CD4-positive, alpha-beta T cell (primary cell): ENCODE measurements at regions not wholly inside any gene's neighbourhood (a gene's known extent, or its start where the extent isn't known, plus 50 kb on each side); places are given as distances from the start of the nearest gene placed in this dataset.

Experiments used
- ATAC-seq: fragments of 200-7000 bp; cut with Tn5 transposase; one replicate; pipeline ENCODE4 v1.10.0; 2022; ENCODE audit warnings: mild to moderate bottlenecking; ENCODE audit not compliant: poor library complexity
- CTCF ChIA-PET: fragments of 350-600 bp; sonication (Branson Sonifier 250); formaldehyde crosslinking; loops from one replicate; lab custom pipeline; 2021; ENCODE audit warnings: antibody characterized with exemption, inconsistent platforms; lab: Charles Lee
- POLR2A ChIA-PET: fragments of 350-600 bp; sonication (Branson Sonifier 250); formaldehyde crosslinking; loops from one replicate; lab custom pipeline; 2021; ENCODE audit warnings: antibody characterized with exemption, inconsistent platforms; lab: Charles Lee
- DNase-seq, 14 experiments: peaks; one replicate each; pipeline ENCODE4 v3.0.0-alpha.2; 2013 to 2020; ENCODE audit warnings: mixed read lengths in 2 of 14
- H3K27ac ChIP-seq, 2 donors: one replicate each; pipeline versions ENCODE4 v1.5.1 to v1.7.0; 2013; ENCODE audit warnings: low read length in 2 of 2, low read depth in 1 of 2, mild to moderate bottlenecking in 1 of 2
- H3K27me3 ChIP-seq, 2 experiments: 1 replicate in 1 of 2; 2 replicates in 1 of 2; pipeline versions ENCODE4 v1.6.1 to v1.7.0; 2013; ENCODE audit warnings: low read length in 2 of 2, control low read depth in 1 of 2, mild to moderate bottlenecking in 1 of 2, moderate library complexity in 1 of 2; ENCODE audit not compliant: insufficient read depth in 2 of 2, control insufficient read depth in 1 of 2
- H3K36me3 ChIP-seq: one replicate; pipeline ENCODE4 v1.6.1; 2013; ENCODE audit warnings: low read length, control low read depth; ENCODE audit not compliant: insufficient read depth
- H3K4me1 ChIP-seq: one replicate; pipeline ENCODE4 v1.6.1; 2013; ENCODE audit warnings: low read length, control low read depth; ENCODE audit not compliant: insufficient read depth
- H3K4me3 ChIP-seq: one replicate; pipeline ENCODE4 v1.5.1; 2013; ENCODE audit warnings: mild to moderate bottlenecking, low read length, moderate library complexity
- H3K9me3 ChIP-seq, 2 experiments: 1 replicate in 1 of 2; 2 replicates in 1 of 2; pipeline versions ENCODE4 v1.6.1 to v1.7.0; 2013; ENCODE audit warnings: low read length in 2 of 2, mild to moderate bottlenecking in 2 of 2, control low read depth in 1 of 2, moderate library complexity in 1 of 2; ENCODE audit not compliant: control insufficient read depth in 1 of 2, insufficient read depth in 1 of 2
- H3K27ac Mint-ChIP-seq: one replicate; pipeline ENCODE4 v1.8.0; 2020; ENCODE audit warnings: mixed read lengths
- H3K27me3 Mint-ChIP-seq: one replicate; pipeline ENCODE4 v1.8.0; 2021; ENCODE audit warnings: mixed read lengths
- H3K36me3 Mint-ChIP-seq: one replicate; pipeline ENCODE4 v1.8.0; 2021; ENCODE audit warnings: low read depth, mixed read lengths
- H3K4me1 Mint-ChIP-seq: one replicate; pipeline ENCODE4 v1.8.0; 2021; ENCODE audit warnings: low read depth, mixed read lengths
- H3K4me3 Mint-ChIP-seq: one replicate; pipeline ENCODE4 v1.8.0; 2020; ENCODE audit warnings: mild to moderate bottlenecking, mixed read lengths
- H3K9me3 Mint-ChIP-seq: one replicate; pipeline ENCODE4 v1.8.0; 2020; ENCODE audit warnings: mixed read lengths
- intact Hi-C, 2 experiments: fragments of 100-400 bp; cut with DNase I in 1 of 2; cut with micrococcal nuclease in 1 of 2; formaldehyde crosslinking; loops; one replicate each; pipeline versions ENCODE4 v1.15.1 to v1.9.0; 2023 to 2025; cut with DNase I, micrococcal nuclease
- TF ChIP-seq, protein P1 (sequence below): fragments of 200-600 bp; IDR thresholded peaks from one replicate; pipeline ENCODE4 v1.8.0; 2022; ENCODE audit warnings: antibody characterized with exemption, mild to moderate bottlenecking

GRCh38 chr13:54175466-54175865 lies 1146.9 kb downstream of the OLFM4 start:
- TF ChIP-seq, protein P1, sequence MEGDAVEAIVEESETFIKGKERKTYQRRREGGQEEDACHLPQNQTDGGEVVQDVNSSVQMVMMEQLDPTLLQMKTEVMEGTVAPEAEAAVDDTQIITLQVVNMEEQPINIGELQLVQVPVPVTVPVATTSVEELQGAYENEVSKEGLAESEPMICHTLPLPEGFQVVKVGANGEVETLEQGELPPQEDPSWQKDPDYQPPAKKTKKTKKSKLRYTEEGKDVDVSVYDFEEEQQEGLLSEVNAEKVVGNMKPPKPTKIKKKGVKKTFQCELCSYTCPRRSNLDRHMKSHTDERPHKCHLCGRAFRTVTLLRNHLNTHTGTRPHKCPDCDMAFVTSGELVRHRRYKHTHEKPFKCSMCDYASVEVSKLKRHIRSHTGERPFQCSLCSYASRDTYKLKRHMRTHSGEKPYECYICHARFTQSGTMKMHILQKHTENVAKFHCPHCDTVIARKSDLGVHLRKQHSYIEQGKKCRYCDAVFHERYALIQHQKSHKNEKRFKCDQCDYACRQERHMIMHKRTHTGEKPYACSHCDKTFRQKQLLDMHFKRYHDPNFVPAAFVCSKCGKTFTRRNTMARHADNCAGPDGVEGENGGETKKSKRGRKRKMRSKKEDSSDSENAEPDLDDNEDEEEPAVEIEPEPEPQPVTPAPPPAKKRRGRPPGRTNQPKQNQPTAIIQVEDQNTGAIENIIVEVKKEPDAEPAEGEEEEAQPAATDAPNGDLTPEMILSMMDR = no peak
- CTCF ChIA-PET = no interaction called here

GRCh38 chr13:54177466-54177865 lies 1148.9 kb downstream of the OLFM4 start:
- H3K4me3 ChIP-seq = no peak overlapping the region
- H3K36me3 ChIP-seq = no peaks in the 10 kb centered on the region
- CTCF ChIA-PET = no interaction called here
- intact Hi-C loops = no loop called here
- Mint-ChIP-seq H3K27ac (no peak overlapping the region), H3K4me1 (no peaks in the 10 kb centered on the region), H3K27me3 (no peaks in the 10 kb centered on the region), H3K36me3 (no peaks in the 10 kb centered on the region), H3K9me3 (peaks cover 5% of the 10 kb centered on the region), H3K4me3 (no peak overlapping the region)
- POLR2A ChIA-PET = no interaction called here
- H3K4me1 ChIP-seq = no peaks in the 10 kb centered on the region
- DNase-seq = no peak
- TF ChIP-seq, protein P1 = no peak
- no peaks in the 10 kb centered on the region for H3K27me3 ChIP-seq
- ATAC-seq = no peak
- peaks cover 0 to 8% of the 10 kb centered on the region in 2 experiments for H3K9me3 ChIP-seq
- no peak overlapping the region for H3K27ac ChIP-seq

More at GRCh38 chr13:54175466-54175865, 1146.9 kb downstream of the OLFM4 start:
- peaks cover 0 to 7% of the 10 kb centered on the region in 2 experiments for H3K9me3 ChIP-seq
- ATAC-seq (no peak), DNase-seq (no peak)
- no peak overlapping the region for H3K27ac ChIP-seq
- no peak overlapping the region for H3K4me3 ChIP-seq
- H3K27me3 ChIP-seq = no peaks in the 10 kb centered on the region
- Mint-ChIP-seq H3K27me3 (no peaks in the 10 kb centered on the region), H3K36me3 (no peaks in the 10 kb centered on the region), H3K4me1 (no peaks in the 10 kb centered on the region), H3K27ac (no peak overlapping the region), H3K9me3 (peaks cover 10% of the 10 kb centered on the region), H3K4me3 (no peak overlapping the region)
- H3K4me1 ChIP-seq = no peaks in the 10 kb centered on the region
- no peaks in the 10 kb centered on the region for H3K36me3 ChIP-seq
- intact Hi-C loops = no loop called here
- POLR2A ChIA-PET = no interaction called here

- POLR2A ChIA-PET = no interaction called here
Observed at GRCh38 chr13:54183166-54183565, 1154.6 kb downstream of the OLFM4 start.

More at GRCh38 chr13:54183166-54183565, 1154.6 kb downstream of the OLFM4 start:
- Histone ChIP-seq H3K36me3 (no peaks in the 10 kb centered on the region), H3K27ac (no peak overlapping the region), H3K9me3 (peaks cover 5 to 6% of the 10 kb centered on the region in 2 experiments), H3K27me3 (no peaks in the 10 kb centered on the region), H3K4me1 (no peaks in the 10 kb centered on the region), H3K4me3 (no peak overlapping the region)
- Mint-ChIP-seq H3K4me1 (no peaks in the 10 kb centered on the region), H3K36me3 (no peaks in the 10 kb centered on the region), H3K9me3 (peaks cover 10% of the 10 kb centered on the region), H3K27ac (no peak overlapping the region), H3K4me3 (no peak overlapping the region), H3K27me3 (no peaks in the 10 kb centered on the region)
- ATAC-seq = no peak
- intact Hi-C loops = no loop called here
- no peak for DNase-seq
- CTCF ChIA-PET = no interaction called here
- TF ChIP-seq, protein P1 = no peak
